GM23338 (cell line): ENCODE measurements at regions not wholly inside any gene's neighbourhood (a gene's known extent, or its start where the extent isn't known, plus 50 kb on each side); places are given as distances from the start of the nearest gene placed in this dataset.

ENCODE experiments used
- ATAC-seq: fragments of 200-7000 bp; cut with Tn5 transposase; 3 replicates; pipeline ENCODE4 v1.9.1; 2020
- DNase-seq: peaks from one replicate; pipeline ENCODE4 v3.0.0-alpha.2; 2015; ENCODE audit warnings: low spot score
- H2AFZ ChIP-seq: fragments of 200-600 bp; sonication (generic); 2 replicates; pipeline ENCODE4 v1.8.0; 2016; ENCODE audit warnings: antibody characterized with exemption, mild to moderate bottlenecking, moderate library complexity
- H3F3A ChIP-seq: fragments of 200-600 bp; sonication (generic); replicated peaks from 2 replicates; pipeline ENCODE4 v1.8.0; 2017; ENCODE audit warnings: antibody characterized with exemption, mixed run types, low read depth
- H3K27ac ChIP-seq: fragments of 200-600 bp; sonication (generic); 2 replicates; pipeline ENCODE4 v1.6.1; 2016; ENCODE audit warnings: low read depth
- H3K27me3 ChIP-seq: fragments of 200-600 bp; sonication (generic); 2 replicates; pipeline ENCODE4 v1.8.0; 2016; ENCODE audit warnings: mild to moderate bottlenecking, mixed run types, moderate library complexity; ENCODE audit not compliant: insufficient read depth
- H3K36me3 ChIP-seq: fragments of 200-600 bp; sonication (generic); 2 replicates; pipeline ENCODE4 v1.8.0; 2016; ENCODE audit warnings: mild to moderate bottlenecking; ENCODE audit not compliant: insufficient read depth
- H3K4me1 ChIP-seq: fragments of 200-600 bp; sonication (generic); 2 replicates; pipeline ENCODE4 v1.8.0; 2016; ENCODE audit warnings: mild to moderate bottlenecking, moderate library complexity; ENCODE audit not compliant: insufficient read depth
- H3K4me2 ChIP-seq: fragments of 200-600 bp; sonication (generic); 2 replicates; pipeline ENCODE4 v1.7.1; 2017; ENCODE audit warnings: mixed run types
- H3K4me3 ChIP-seq: fragments of 200-600 bp; sonication (generic); 2 replicates; pipeline ENCODE4 v1.6.1; 2016; ENCODE audit warnings: mixed run types
- H3K79me2 ChIP-seq: fragments of 200-600 bp; sonication (generic); replicated peaks from 2 replicates; pipeline ENCODE4 v1.8.0; 2017; ENCODE audit warnings: mild to moderate bottlenecking; ENCODE audit not compliant: insufficient read depth
- H3K9me2 ChIP-seq: fragments of 200-600 bp; sonication (generic); 2 replicates; pipeline ENCODE4 v1.8.0; 2017; ENCODE audit not compliant: insufficient read depth
- H4K20me1 ChIP-seq: fragments of 200-600 bp; sonication (generic); replicated peaks from 2 replicates; pipeline ENCODE4 v1.8.0; 2017; ENCODE audit warnings: mild to moderate bottlenecking; ENCODE audit not compliant: insufficient read depth
- H3K27ac Mint-ChIP-seq: 2 replicates; pipeline ENCODE4 v1.8.0; 2020; ENCODE audit warnings: inconsistent platforms, mild to moderate bottlenecking, moderate library complexity, mixed read lengths
- H3K27me3 Mint-ChIP-seq: 3 replicates; pipeline ENCODE4 v1.8.0; 2022; ENCODE audit warnings: low read depth, mild to moderate bottlenecking, moderate library complexity, mixed read lengths, inconsistent platforms; ENCODE audit not compliant: insufficient read depth, poor library complexity
- H3K36me3 Mint-ChIP-seq: 3 replicates; pipeline ENCODE4 v1.8.0; 2021; ENCODE audit warnings: low read depth, mild to moderate bottlenecking, inconsistent platforms, moderate library complexity, mixed read lengths
- H3K4me1 Mint-ChIP-seq: 3 replicates; pipeline ENCODE4 v1.8.0; 2020; ENCODE audit warnings: mild to moderate bottlenecking, inconsistent platforms, mixed read lengths
- H3K4me3 Mint-ChIP-seq: 3 replicates; pipeline ENCODE4 v1.8.0; 2021; ENCODE audit warnings: moderate library complexity, mild to moderate bottlenecking, inconsistent platforms, mixed read lengths
- H3K9me3 Mint-ChIP-seq: 3 replicates; pipeline ENCODE4 v1.8.0; 2020; ENCODE audit warnings: moderate library complexity, mild to moderate bottlenecking, inconsistent platforms, mixed read lengths
- CREB1 ChIP-seq: fragments of 250-450 bp; sonication (Bioruptor Pico); IDR thresholded peaks from 2 replicates; pipeline ENCODE4 v1.5.0; 2020; ENCODE audit warnings: low read depth, mild to moderate bottlenecking, moderate library complexity
- CTCF ChIP-seq, 2 experiments: fragments of 200-600 bp in 1 of 2; sonication (generic) in 1 of 2; conservative IDR thresholded peaks; 2 replicates each; pipeline versions ENCODE4 v1.5.1 to v1.6.1; 2016 to 2017; ENCODE audit warnings: antibody characterized with exemption in 2 of 2, low read depth in 2 of 2, mild to moderate bottlenecking in 2 of 2, moderate library complexity in 1 of 2
- ETS1 ChIP-seq: IDR thresholded peaks from 2 replicates; pipeline ENCODE4 v1.6.1; 2016; ENCODE audit warnings: antibody characterized with exemption
- EZH2 ChIP-seq: fragments of 200-600 bp; sonication (generic); IDR thresholded peaks from one replicate; pipeline ENCODE4 v1.8.0; 2017; ENCODE audit warnings: antibody characterized with exemption, mild to moderate bottlenecking, low read depth; ENCODE audit not compliant: unreplicated experiment
- JUNB ChIP-seq: IDR thresholded peaks from one replicate; pipeline ENCODE4 v1.6.1; 2016; ENCODE audit warnings: antibody characterized with exemption; ENCODE audit not compliant: unreplicated experiment
- POLR2AphosphoS5 ChIP-seq: IDR thresholded peaks from 2 replicates; pipeline ENCODE4 v1.6.1; 2016; ENCODE audit warnings: antibody characterized with exemption, low read depth
- REST ChIP-seq: IDR thresholded peaks from one replicate; pipeline ENCODE4 v1.6.1; 2018; ENCODE audit warnings: antibody characterized with exemption; ENCODE audit not compliant: unreplicated experiment
- ZNF114 ChIP-seq: fragments of 250-450 bp; sonication (Bioruptor Pico); IDR thresholded peaks from 2 replicates; pipeline ENCODE4 v1.5.0; 2020; ENCODE audit warnings: mild to moderate bottlenecking, moderate library complexity
- ZNF331 ChIP-seq: fragments of 250-450 bp; sonication (Bioruptor Pico); IDR thresholded peaks from 2 replicates; pipeline ENCODE4 v1.5.0; 2020; ENCODE audit warnings: low read depth, mild to moderate bottlenecking, moderate library complexity
- ZNF462 ChIP-seq: fragments of 250-450 bp; sonication (Bioruptor Pico); IDR thresholded peaks from 2 replicates; pipeline ENCODE4 v1.5.0; 2020; ENCODE audit warnings: mild to moderate bottlenecking, moderate library complexity

- Histone ChIP-seq H2AFZ (no peak overlapping the region), H3F3A (no peaks in the 10 kb centered on the region), H3K79me2 (no peaks in the 10 kb centered on the region), H3K27ac (no peak overlapping the region), H3K4me2 (no peak overlapping the region), H3K36me3 (no peaks in the 10 kb centered on the region), H3K4me1 (no peaks in the 10 kb centered on the region), H3K9me2 (no peaks in the 10 kb centered on the region), H4K20me1 (no peaks in the 10 kb centered on the region), H3K27me3 (no peaks in the 10 kb centered on the region), H3K4me3 (no peak overlapping the region)
- DNase-seq, result no peak
- TF ChIP-seq CREB1 (CRISPR knock-in tag) (no peak), ZNF331 (no peak), EZH2 (no peak), ETS1 (no peak), REST (no peak), JUNB (no peak), POLR2AphosphoS5 (no peak), CTCF (conservative IDR thresholded peaks at IDR 0.05; ENCODE audit: low read depth in 2 of 2) (no peak), ZNF462 (no peak), ZNF114 (CRISPR knock-in tag) (no peak)
- no peak for ATAC-seq
- H3K27ac Mint-ChIP-seq, result no peak overlapping the region
- H3K4me1 Mint-ChIP-seq, result peaks cover 3% of the 10 kb centered on the region; the same call in 1 of the 3 replicates
- no peaks in the 10 kb centered on the region for H3K27me3 Mint-ChIP-seq
- H3K9me3 Mint-ChIP-seq, result no peaks in the 10 kb centered on the region
- no peak overlapping the region for H3K4me3 Mint-ChIP-seq
- H3K36me3 Mint-ChIP-seq, result no peaks in the 10 kb centered on the region
These were observed 730.0 kb downstream of the MAT2B start for GRCh38 chr5:164235300-164235891.
